GM20000 (cell line): ENCODE measurements at regions not wholly inside any gene's neighbourhood (a gene's known extent, or its start where the extent isn't known, plus 50 kb on each side); places are given as distances from the start of the nearest gene placed in this dataset.

Experiments used
- DNase-seq: peaks from one replicate; pipeline ENCODE4 v3.0.0; 2012; ENCODE audit warnings: low spot score
- TF ChIP-seq, protein P1 (sequence below): IDR thresholded peaks from 2 replicates; pipeline ENCODE4 v1.5.1; 2012; ENCODE audit warnings: mild to moderate bottlenecking, control low read depth; ENCODE audit errors: extremely low read depth, missing control alignments

DNA sequence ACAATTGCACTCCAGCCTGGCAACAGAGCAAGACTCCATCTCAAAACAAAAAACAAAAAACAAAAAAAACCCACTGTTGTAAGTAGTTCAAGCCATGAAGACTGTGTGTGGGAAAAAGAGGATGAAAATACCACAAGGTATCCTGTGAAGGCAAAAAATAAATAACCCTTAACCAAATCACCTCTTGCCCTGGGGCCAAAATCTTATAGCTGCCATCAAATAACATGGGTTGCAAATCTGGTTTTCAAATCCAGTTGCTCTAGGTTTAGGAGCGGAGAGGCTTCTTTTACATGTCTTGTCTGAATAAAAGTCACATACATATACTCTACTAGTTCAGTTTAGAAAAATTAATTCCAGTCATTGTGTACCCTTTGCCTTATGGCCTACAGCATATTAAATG is 87.0 kb upstream of the STT3B start:
- TF ChIP-seq, protein P1, sequence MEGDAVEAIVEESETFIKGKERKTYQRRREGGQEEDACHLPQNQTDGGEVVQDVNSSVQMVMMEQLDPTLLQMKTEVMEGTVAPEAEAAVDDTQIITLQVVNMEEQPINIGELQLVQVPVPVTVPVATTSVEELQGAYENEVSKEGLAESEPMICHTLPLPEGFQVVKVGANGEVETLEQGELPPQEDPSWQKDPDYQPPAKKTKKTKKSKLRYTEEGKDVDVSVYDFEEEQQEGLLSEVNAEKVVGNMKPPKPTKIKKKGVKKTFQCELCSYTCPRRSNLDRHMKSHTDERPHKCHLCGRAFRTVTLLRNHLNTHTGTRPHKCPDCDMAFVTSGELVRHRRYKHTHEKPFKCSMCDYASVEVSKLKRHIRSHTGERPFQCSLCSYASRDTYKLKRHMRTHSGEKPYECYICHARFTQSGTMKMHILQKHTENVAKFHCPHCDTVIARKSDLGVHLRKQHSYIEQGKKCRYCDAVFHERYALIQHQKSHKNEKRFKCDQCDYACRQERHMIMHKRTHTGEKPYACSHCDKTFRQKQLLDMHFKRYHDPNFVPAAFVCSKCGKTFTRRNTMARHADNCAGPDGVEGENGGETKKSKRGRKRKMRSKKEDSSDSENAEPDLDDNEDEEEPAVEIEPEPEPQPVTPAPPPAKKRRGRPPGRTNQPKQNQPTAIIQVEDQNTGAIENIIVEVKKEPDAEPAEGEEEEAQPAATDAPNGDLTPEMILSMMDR: no peak

DNA sequence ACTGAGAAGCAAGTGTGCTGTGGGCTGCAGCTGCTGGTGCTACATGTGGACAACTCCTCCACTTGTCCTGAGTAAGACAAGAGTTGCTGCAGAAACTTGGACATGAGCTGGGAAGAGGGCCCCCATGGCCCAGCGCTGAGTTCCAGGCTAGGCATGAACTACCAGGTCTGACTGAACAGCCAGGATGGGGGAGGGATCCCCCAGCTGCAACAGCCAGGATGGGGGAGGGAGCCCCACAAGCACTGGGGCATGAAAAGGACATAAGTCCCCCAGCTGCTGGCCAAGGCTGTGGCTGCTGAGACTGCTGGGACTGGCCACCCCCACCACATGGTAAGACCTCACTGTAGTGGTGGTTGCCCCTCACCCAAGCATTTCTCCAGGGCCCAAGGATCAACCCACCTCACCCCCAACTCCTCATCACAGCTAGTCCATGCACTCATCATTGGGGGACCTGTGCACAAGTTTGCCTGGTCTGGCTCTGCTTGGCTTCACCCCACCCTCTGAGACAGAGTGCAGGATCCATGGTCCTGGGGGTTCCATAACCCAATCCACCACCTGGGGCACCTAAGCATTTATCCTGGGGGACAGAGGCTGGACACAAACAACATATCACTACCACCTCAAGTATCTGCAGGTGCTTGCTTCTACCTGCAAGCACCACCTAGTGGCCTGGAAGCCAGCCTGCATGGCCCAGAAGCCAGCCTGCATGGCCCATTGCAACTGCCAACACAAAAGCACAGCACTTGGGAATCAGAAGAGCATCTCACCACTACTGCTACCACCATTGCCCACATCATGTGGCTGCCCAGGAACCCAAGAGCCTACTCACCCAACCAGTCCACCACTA is 84.5 kb upstream of the STT3B start:
- DNase-seq: no peak

More for the DNA sequence above, 87.0 kb upstream of the STT3B start:
- DNase-seq: no peak

DNA sequence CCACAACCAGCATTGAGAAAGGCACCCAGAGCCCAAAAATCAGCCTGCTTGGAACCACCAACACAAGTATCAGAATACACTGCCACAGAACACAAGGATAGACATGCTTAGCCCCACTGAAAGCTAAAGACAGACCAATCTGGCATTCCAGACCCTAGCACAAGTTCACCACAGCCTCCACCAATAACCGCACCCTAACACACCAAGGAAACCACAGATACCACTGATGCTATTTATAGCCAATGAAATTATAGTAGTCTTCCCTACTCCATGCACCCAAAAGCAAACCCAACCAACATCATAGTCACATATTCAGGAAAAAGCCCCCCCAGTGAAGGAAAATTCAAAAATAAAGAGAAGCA is 83.9 kb upstream of the STT3B start:
- TF ChIP-seq, protein P1: no peak
- DNase-seq: no peak

More for the DNA sequence above, 84.5 kb upstream of the STT3B start:
- TF ChIP-seq, protein P1: peak; percentile 15

DNA sequence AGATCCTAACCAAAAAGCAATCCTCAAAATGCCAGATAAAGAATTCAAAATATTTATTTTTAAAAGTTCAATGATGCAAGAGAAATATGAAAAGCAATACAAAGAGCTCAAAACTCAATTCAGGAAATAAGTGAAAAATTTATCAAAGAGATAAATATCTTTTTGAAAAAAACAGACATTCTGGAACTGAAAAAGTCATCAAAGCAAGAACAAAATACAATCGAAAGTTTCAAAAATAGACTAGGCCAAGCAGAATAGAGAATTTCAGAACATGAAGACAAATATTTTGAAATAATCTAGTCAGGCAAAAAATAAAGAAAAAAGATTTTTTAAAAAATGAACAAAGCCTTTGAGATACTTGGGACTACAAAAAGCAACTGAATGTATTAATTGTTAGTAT is 83.4 kb upstream of the STT3B start:
- TF ChIP-seq, protein P1: no peak

DNA sequence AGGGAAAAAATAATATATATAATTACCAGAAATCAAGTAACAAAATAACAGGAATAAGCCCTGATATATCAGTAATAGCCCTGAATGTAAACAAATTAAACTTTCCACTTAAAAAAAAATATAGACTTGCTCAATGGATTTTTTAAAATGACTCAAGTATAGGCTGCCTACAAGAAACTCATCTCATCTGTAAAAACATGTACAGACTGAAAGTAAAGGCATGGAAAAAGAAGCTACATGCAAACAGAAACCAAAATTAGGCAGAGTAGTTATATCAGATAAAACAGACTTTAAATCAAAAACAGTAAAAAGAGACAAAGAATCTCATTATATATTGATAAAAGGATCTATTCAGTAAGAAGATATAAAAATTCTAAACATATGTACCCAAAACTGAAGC is 82.4 kb upstream of the STT3B start:
- no peak for DNase-seq
- TF ChIP-seq, protein P1: no peak

More for the DNA sequence above, 83.4 kb upstream of the STT3B start:
- no peak for DNase-seq

DNA sequence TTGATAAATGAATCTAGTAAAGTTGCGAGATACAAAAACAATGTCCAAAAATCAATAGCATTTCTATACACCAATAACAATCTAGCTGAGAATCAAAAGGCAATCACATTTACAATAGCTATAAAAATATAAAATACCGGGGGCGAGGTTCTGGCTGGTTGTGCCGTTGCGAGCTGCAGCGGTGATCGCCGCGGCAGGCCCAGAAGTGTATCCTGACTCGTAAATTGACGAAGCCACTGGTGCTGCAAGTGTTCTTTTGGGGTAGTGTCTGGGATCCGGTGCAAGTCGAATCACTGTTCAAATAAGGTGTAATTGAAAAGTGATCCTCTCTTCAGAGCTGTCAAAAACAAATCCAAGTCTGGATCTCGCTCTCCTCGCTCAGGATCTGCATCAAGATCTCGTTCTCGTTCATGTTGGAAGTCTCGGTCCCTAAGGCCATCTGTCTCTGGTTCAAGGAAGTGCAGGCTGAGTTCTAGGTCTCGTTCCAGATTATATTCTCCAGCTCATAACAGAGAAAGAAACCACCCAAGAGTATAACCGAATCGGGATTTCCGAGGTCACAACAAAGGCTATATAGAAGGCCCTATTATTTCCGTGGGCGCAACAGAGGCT is 80.1 kb upstream of the STT3B start:
- TF ChIP-seq, protein P1: no peak
- no peak for DNase-seq

DNA sequence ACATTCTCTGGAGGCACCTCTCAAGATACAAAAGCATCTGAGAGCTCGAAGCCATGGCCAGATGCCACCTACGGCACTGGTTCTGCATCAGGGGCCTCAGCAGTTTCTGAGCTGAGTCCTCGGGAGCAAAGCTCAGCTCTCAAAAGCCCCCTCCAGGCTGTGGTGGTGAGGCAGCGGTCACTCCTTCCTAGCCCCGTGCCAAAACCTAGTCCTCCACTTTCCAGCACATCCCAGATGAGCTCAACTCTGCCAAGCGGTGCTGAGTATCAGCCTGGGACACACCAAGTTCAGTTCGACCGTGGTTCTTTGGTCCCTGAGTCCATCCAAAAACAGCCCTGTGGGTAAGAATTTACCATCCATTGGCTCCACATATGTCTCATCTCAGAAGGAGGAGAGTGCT is 79.3 kb upstream of the STT3B start:
- DNase-seq: no peak

More for the DNA sequence above, 79.3 kb upstream of the STT3B start:
- TF ChIP-seq, protein P1: no peak
